ENCODE measurements at regions not wholly inside any gene's neighbourhood (a gene's known extent, or its start where the extent isn't known, plus 50 kb on each side); places are given as distances from the start of the nearest gene placed in this dataset.

DNA sequence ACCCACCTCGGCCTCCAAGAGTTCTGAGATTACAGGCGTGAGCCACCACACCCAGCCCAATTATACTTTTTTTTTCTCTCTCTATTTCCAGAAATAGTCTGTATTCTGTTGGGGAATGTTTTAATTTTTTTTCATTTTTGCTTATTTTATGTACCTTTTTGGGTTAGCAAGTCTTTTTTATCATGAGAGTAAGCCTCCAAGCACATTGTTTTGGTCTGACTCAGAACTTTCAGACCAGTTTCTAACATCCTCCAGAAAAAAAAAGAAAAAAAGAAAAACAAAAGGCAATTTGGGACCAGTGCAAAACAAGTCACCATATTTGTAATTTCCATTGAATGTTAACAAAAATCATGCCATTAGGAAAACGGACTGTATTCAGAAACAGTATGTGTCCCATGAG is 1465.5 kb downstream of the SLITRK5 start:
- TF ChIP-seq, protein P1, sequence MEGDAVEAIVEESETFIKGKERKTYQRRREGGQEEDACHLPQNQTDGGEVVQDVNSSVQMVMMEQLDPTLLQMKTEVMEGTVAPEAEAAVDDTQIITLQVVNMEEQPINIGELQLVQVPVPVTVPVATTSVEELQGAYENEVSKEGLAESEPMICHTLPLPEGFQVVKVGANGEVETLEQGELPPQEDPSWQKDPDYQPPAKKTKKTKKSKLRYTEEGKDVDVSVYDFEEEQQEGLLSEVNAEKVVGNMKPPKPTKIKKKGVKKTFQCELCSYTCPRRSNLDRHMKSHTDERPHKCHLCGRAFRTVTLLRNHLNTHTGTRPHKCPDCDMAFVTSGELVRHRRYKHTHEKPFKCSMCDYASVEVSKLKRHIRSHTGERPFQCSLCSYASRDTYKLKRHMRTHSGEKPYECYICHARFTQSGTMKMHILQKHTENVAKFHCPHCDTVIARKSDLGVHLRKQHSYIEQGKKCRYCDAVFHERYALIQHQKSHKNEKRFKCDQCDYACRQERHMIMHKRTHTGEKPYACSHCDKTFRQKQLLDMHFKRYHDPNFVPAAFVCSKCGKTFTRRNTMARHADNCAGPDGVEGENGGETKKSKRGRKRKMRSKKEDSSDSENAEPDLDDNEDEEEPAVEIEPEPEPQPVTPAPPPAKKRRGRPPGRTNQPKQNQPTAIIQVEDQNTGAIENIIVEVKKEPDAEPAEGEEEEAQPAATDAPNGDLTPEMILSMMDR (IDR thresholded peaks at IDR 0.05; ENCODE audit: insufficient read depth, low read length), result no peak
- TF ChIP-seq, protein P2, sequence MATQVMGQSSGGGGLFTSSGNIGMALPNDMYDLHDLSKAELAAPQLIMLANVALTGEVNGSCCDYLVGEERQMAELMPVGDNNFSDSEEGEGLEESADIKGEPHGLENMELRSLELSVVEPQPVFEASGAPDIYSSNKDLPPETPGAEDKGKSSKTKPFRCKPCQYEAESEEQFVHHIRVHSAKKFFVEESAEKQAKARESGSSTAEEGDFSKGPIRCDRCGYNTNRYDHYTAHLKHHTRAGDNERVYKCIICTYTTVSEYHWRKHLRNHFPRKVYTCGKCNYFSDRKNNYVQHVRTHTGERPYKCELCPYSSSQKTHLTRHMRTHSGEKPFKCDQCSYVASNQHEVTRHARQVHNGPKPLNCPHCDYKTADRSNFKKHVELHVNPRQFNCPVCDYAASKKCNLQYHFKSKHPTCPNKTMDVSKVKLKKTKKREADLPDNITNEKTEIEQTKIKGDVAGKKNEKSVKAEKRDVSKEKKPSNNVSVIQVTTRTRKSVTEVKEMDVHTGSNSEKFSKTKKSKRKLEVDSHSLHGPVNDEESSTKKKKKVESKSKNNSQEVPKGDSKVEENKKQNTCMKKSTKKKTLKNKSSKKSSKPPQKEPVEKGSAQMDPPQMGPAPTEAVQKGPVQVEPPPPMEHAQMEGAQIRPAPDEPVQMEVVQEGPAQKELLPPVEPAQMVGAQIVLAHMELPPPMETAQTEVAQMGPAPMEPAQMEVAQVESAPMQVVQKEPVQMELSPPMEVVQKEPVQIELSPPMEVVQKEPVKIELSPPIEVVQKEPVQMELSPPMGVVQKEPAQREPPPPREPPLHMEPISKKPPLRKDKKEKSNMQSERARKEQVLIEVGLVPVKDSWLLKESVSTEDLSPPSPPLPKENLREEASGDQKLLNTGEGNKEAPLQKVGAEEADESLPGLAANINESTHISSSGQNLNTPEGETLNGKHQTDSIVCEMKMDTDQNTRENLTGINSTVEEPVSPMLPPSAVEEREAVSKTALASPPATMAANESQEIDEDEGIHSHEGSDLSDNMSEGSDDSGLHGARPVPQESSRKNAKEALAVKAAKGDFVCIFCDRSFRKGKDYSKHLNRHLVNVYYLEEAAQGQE (IDR thresholded peaks at IDR 0.05; ENCODE audit: insufficient replicate concordance, low read depth), result no peak
- TF ChIP-seq SPI1 (IDR thresholded peaks at IDR 0.05; ENCODE audit: borderline replicate concordance, low read depth), result no peak
- TF ChIP-seq POLR2AphosphoS5 (IDR thresholded peaks at IDR 0.05; ENCODE audit: low read depth), result no peak
- no peak for TF ChIP-seq GABPA (IDR thresholded peaks at IDR 0.05; ENCODE audit: low read depth)
